RWPE1 (cell line): ENCODE measurements at regions not wholly inside any gene's neighbourhood (a gene's known extent, or its start where the extent isn't known, plus 50 kb on each side); places are given as distances from the start of the nearest gene placed in this dataset.

Experiments
- CTCF ChIA-PET: fragments of 350-600 bp; sonication (Branson Sonifier 250); formaldehyde crosslinking; extraction: SDS; loops from one replicate; lab custom pipeline; 2021; lab: Yijun Ruan, JAX
- POLR2A ChIA-PET: fragments of 400-600 bp; formaldehyde crosslinking; extraction: SDS; loops from one replicate; lab custom pipeline; 2020; ENCODE audit warnings: antibody characterized with exemption; ENCODE audit not compliant: low non-redundant PET; lab: Yijun Ruan, JAX
- DNase-seq: peaks from one replicate; pipeline ENCODE4 v3.0.0; 2012; ENCODE audit warnings: low spot score
- H3K27ac ChIP-seq: fragments of 450-650 bp; 2 replicates; pipeline ENCODE4 v1.5.1; 2017
- CTCF ChIP-seq: fragments of 450-650 bp; conservative IDR thresholded peaks from 2 replicates; pipeline ENCODE4 v1.5.1; 2017; ENCODE audit warnings: low read depth, mild to moderate bottlenecking

- POLR2A ChIA-PET: no interaction called here
These were observed 164.6 kb downstream of the IGLL1 start for GRCh38 chr22:23415490-23415851.

GRCh38 chr22:23414727-23415489 lies 165.2 kb downstream of the IGLL1 start:
- POLR2A ChIA-PET: no interaction called here

More at GRCh38 chr22:23415490-23415851, 164.6 kb downstream of the IGLL1 start:
- DNase-seq: no peak
- CTCF ChIA-PET: no interaction called here
- no peak for TF ChIP-seq CTCF
- no peak overlapping the region for H3K27ac ChIP-seq

GRCh38 chr22:23411739-23412138 lies 168.4 kb downstream of the IGLL1 start:
- DNase-seq: no peak
- no peak overlapping the region for H3K27ac ChIP-seq
- ChIA-PET CTCF (no interaction called here), POLR2A (no interaction called here)
- no peak for TF ChIP-seq CTCF

More at GRCh38 chr22:23414727-23415489, 165.2 kb downstream of the IGLL1 start:
- no peak overlapping the region for H3K27ac ChIP-seq
- CTCF ChIA-PET: no interaction called here
- no peak for DNase-seq
- TF ChIP-seq CTCF: no peak

- no peak for TF ChIP-seq CTCF
- H3K27ac ChIP-seq: no peak overlapping the region
- no peak for DNase-seq
- ChIA-PET POLR2A (no interaction called here), CTCF (no interaction called here)
These were observed 169.7 kb downstream of the IGLL1 start for GRCh38 chr22:23410411-23410810.

- no peak overlapping the region for H3K27ac ChIP-seq
- POLR2A ChIA-PET: no interaction called here
- CTCF ChIA-PET: interaction anchor here (1.3 kb wide), 1 partner anchor 24 kb away, joined by 3 read pairs; no protein-coding TSS in a partner anchor
- DNase-seq: no peak
- TF ChIP-seq CTCF: no peak
These were observed 170.1 kb downstream of the IGLL1 start for GRCh38 chr22:23409976-23410375.

- ChIA-PET CTCF (interaction anchor here (0.7 kb wide), 1 partner anchor 20 kb away, joined by 3 read pairs; no protein-coding TSS in a partner anchor), POLR2A (no interaction called here)
- no peak for DNase-seq
- TF ChIP-seq CTCF: no peak
- no peak overlapping the region for H3K27ac ChIP-seq
These were observed 171.8 kb downstream of the IGLL1 start for GRCh38 chr22:23408321-23408720.
